ENCODE measurements at regions not wholly inside any gene's neighbourhood (a gene's known extent, or its start where the extent isn't known, plus 50 kb on each side); places are given as distances from the start of the nearest gene placed in this dataset.
A peak's percentile ranks its signal among the peaks of the same experiment; 100 is the strongest.
"Not testable (repeated sequence)": the region's sequence is repeated elsewhere in the genome, so short reads cannot be mapped to it uniquely, and the experiment has no call there.

- no peaks in the 10 kb centered on the region for H3K4me1 ChIP-seq (ENCODE audit: insufficient read depth)
- no peak for DNase-seq (ENCODE audit: low spot score)
- H3K27me3 ChIP-seq, result no peaks in the 10 kb centered on the region
- no peaks in the 10 kb centered on the region for H3K9me2 ChIP-seq (replicated peaks; ENCODE audit: insufficient read depth)
- no peak overlapping the region for H2AFZ ChIP-seq
- WGBS (ENCODE audit: low lambda C conversion rate, missing lambda C conversion rate), result 97% methylated on average over 3 of the region's 3 CpGs
- no peak overlapping the region for H3K27ac ChIP-seq
- H3K4me2 ChIP-seq, result no peak overlapping the region
- H3K4me3 ChIP-seq, result no peak overlapping the region
- no peaks in the 10 kb centered on the region for H3K36me3 ChIP-seq (replicated peaks; ENCODE audit: insufficient read depth, low read depth)
- TF ChIP-seq EZH2 (IDR thresholded peaks at IDR 0.05; ENCODE audit: borderline replicate concordance), result no peak
- TF ChIP-seq, protein P1, sequence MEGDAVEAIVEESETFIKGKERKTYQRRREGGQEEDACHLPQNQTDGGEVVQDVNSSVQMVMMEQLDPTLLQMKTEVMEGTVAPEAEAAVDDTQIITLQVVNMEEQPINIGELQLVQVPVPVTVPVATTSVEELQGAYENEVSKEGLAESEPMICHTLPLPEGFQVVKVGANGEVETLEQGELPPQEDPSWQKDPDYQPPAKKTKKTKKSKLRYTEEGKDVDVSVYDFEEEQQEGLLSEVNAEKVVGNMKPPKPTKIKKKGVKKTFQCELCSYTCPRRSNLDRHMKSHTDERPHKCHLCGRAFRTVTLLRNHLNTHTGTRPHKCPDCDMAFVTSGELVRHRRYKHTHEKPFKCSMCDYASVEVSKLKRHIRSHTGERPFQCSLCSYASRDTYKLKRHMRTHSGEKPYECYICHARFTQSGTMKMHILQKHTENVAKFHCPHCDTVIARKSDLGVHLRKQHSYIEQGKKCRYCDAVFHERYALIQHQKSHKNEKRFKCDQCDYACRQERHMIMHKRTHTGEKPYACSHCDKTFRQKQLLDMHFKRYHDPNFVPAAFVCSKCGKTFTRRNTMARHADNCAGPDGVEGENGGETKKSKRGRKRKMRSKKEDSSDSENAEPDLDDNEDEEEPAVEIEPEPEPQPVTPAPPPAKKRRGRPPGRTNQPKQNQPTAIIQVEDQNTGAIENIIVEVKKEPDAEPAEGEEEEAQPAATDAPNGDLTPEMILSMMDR (IDR thresholded peaks at IDR 0.05; ENCODE audit: poor library complexity), result no peak
- TF ChIP-seq EZH2phosphoT487 (IDR thresholded peaks at IDR 0.05; ENCODE audit: low read depth, severe bottlenecking, unreplicated experiment), result no peak
- no peaks in the 10 kb centered on the region for H4K20me1 ChIP-seq (ENCODE audit: insufficient read depth, poor library complexity, severe bottlenecking)
- no peaks in the 10 kb centered on the region for H3K9me3 ChIP-seq (ENCODE audit: low read depth)
- H3K79me2 ChIP-seq, result no peaks in the 10 kb centered on the region
Observed at GRCh38 chr6:140340795-140341194, 966.3 kb upstream of the CITED2 start.

DNA sequence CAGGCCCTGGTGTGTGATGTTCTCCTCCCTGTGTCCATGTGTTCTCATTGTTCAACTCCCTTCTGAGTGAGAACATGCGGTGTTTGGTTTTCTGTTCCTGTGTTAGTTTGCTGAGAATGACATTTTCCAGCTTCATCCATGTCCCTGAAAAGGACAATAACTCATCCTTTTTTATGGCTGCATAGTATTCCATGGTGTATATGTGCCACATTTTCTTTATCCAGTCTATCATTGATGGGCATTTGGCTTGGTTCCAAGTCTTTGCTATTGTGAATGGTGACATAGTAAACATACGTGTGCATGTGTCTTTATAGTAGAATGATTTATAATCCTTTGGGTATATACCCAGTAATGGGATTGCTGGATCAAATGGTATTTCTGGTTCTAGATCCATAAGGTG lies 964.6 kb upstream of the CITED2 start:
- not testable (repeated sequence) for H3K27me3 ChIP-seq; H3K4me2 ChIP-seq; H3K9me2 ChIP-seq (replicated peaks; ENCODE audit: insufficient read depth); H2AFZ ChIP-seq; H3K36me3 ChIP-seq (replicated peaks; ENCODE audit: insufficient read depth, low read depth); H4K20me1 ChIP-seq (ENCODE audit: insufficient read depth, poor library complexity, severe bottlenecking); H3K4me1 ChIP-seq (ENCODE audit: insufficient read depth); H3K27ac ChIP-seq; DNase-seq (ENCODE audit: low spot score); H3K9me3 ChIP-seq (ENCODE audit: low read depth); H3K4me3 ChIP-seq; H3K79me2 ChIP-seq
- 92% methylated on average over 2 of the region's 2 CpGs for WGBS (ENCODE audit: low lambda C conversion rate, missing lambda C conversion rate)

DNA sequence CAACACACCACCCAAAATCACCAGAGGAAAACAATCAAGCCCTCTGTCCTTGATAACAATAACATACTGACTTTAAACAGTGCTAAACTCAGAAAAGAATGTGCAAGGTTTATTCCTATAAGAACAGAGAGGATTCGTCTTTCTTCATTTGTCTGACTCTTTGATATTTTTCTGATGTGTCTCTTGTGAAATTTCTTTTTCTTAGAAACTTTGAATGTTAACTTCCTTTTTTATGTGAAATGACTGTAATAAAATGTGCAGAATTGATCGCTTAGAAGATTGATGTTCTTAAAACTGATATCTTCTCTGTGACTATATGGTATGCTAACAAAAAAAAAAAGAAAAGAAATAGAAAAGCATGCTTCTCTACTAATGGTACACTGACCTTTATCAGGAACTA lies 947.4 kb upstream of the CITED2 start:
- H2AFZ ChIP-seq, result peak overlapping the region; percentile 32
- H3K4me2 ChIP-seq, result no peak overlapping the region
- H3K27ac ChIP-seq, result no peak overlapping the region
- no peaks in the 10 kb centered on the region for H3K27me3 ChIP-seq
- H3K9me3 ChIP-seq (ENCODE audit: low read depth), result no peaks in the 10 kb centered on the region
- no peaks in the 10 kb centered on the region for H3K36me3 ChIP-seq (replicated peaks; ENCODE audit: insufficient read depth, low read depth)
- WGBS (ENCODE audit: low lambda C conversion rate, missing lambda C conversion rate), result 74% methylated on average over 2 of the region's 2 CpGs
- H3K9me2 ChIP-seq (replicated peaks; ENCODE audit: insufficient read depth), result no peaks in the 10 kb centered on the region
- no peaks in the 10 kb centered on the region for H3K79me2 ChIP-seq
- no peak overlapping the region for H3K4me3 ChIP-seq
- DNase-seq (ENCODE audit: low spot score), result no peak
- H3K4me1 ChIP-seq (ENCODE audit: insufficient read depth), result peaks cover 9% of the 10 kb centered on the region
- H4K20me1 ChIP-seq (ENCODE audit: insufficient read depth, poor library complexity, severe bottlenecking), result no peaks in the 10 kb centered on the region
- TF ChIP-seq, protein P1 (IDR thresholded peaks at IDR 0.05; ENCODE audit: poor library complexity), result no peak
- TF ChIP-seq EZH2 (IDR thresholded peaks at IDR 0.05; ENCODE audit: borderline replicate concordance) (no peak), EZH2phosphoT487 (IDR thresholded peaks at IDR 0.05; ENCODE audit: low read depth, severe bottlenecking, unreplicated experiment) (no peak)

DNA sequence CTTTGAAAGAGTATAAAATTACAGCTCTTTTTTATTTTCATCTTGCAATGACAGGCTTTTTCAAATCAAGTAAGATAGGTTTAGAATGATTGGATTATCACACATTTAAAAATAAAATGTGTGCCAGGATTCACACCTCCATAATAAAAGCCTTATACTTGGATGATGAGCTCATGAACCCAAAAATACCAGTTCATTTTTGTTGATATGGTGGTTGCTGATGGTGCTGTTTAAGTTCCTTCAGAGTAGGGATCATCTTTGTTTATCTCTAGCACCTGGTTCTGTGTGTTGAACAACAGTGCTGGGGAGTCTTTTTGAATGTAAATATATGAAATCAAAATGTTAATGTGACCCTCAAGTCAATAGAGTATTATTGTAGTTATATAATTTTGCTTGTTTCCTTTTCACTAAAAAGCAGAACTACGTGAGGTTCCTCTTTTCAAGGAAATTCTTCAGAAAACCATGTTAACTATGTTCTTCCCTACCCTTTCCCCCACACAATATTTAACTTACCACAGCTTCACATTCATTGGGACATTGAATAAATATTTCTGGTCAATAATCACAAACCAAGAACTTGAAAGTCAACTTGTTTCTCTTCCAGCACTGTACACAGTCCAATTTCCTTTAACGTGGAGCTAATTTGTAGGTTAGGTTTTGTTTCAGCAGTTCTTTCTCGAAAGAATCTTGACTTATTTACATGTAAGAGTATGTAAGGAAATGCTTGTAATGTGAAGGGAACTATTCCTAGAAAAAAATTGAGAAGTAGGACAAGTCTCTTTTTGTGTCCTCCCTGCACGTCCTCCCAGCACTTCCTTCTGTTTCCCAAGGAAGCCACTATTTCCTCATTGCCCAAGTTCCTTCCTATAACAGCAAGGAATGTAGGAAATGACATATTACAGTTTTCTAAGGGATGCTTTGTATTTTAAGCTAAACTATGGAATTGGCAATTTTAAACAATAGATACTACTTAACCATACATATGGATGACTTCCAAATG lies 945.9 kb upstream of the CITED2 start:
- H3K27ac ChIP-seq, result no peak overlapping the region
- TF ChIP-seq EZH2phosphoT487 (IDR thresholded peaks at IDR 0.05; ENCODE audit: low read depth, severe bottlenecking, unreplicated experiment) (no peak), EZH2 (IDR thresholded peaks at IDR 0.05; ENCODE audit: borderline replicate concordance) (no peak)
- TF ChIP-seq, protein P1 (IDR thresholded peaks at IDR 0.05; ENCODE audit: poor library complexity), result no peak
- no peak for DNase-seq (ENCODE audit: low spot score)
- peaks cover 9% of the 10 kb centered on the region for H3K4me1 ChIP-seq (ENCODE audit: insufficient read depth)
- 72% methylated on average over 4 of the region's 4 CpGs for WGBS (ENCODE audit: low lambda C conversion rate, missing lambda C conversion rate)
- H3K9me3 ChIP-seq (ENCODE audit: low read depth), result no peaks in the 10 kb centered on the region
- no peak overlapping the region for H2AFZ ChIP-seq
- H3K27me3 ChIP-seq, result no peaks in the 10 kb centered on the region
- no peaks in the 10 kb centered on the region for H4K20me1 ChIP-seq (ENCODE audit: insufficient read depth, poor library complexity, severe bottlenecking)
- no peaks in the 10 kb centered on the region for H3K36me3 ChIP-seq (replicated peaks; ENCODE audit: insufficient read depth, low read depth)
- no peak overlapping the region for H3K4me2 ChIP-seq
- no peak overlapping the region for H3K4me3 ChIP-seq
- H3K79me2 ChIP-seq, result no peaks in the 10 kb centered on the region
- no peaks in the 10 kb centered on the region for H3K9me2 ChIP-seq (replicated peaks; ENCODE audit: insufficient read depth)

All from hepatocyte (in vitro differentiated cells).